GM12878 (cell line): ENCODE measurements at regions not wholly inside any gene's neighbourhood (a gene's known extent, or its start where the extent isn't known, plus 50 kb on each side); places are given as distances from the start of the nearest gene placed in this dataset.

ENCODE experiments used
- ATAC-seq: fragments of 200-7000 bp; cut with Tn5 transposase; 3 replicates; pipeline ENCODE4 v1.9.1; 2020; ENCODE audit warnings: mild to moderate bottlenecking, moderate library complexity
- BruUV-seq: library from RNA; stranded (reverse); fragments of 400-500 nt; replicated peaks from 2 replicates; lab custom pipeline; 2021; lab: Mats Ljungman, UMichigan
- CTCF ChIA-PET: fragments of 300-600 bp; sonication (Branson Sonifier 250); formaldehyde crosslinking; extraction: SDS; loops from one replicate; lab custom pipeline; 2021; ENCODE audit warnings: inconsistent platforms; lab: Yijun Ruan, JAX
- POLR2A ChIA-PET: fragments of 350-600 bp; formaldehyde crosslinking; extraction: SDS; loops from one replicate; lab custom pipeline; 2021; ENCODE audit warnings: inconsistent platforms; lab: Charles Lee
- RAD21 ChIA-PET: fragments of 300-600 bp; sonication (Branson Sonifier 250); formaldehyde crosslinking; loops from one replicate; lab custom pipeline; 2023; ENCODE audit warnings: antibody characterized with exemption; ENCODE audit not compliant: unreplicated experiment; lab: Charles Lee
- SMC1A ChIA-PET: fragments of 300-600 bp; sonication (Branson Sonifier 250); formaldehyde crosslinking; loops from one replicate; lab custom pipeline; 2023; ENCODE audit not compliant: unreplicated experiment, uncharacterized antibody; lab: Charles Lee
- DNase-seq: peaks from one replicate; pipeline ENCODE4 v3.0.0-alpha.2; 2011; ENCODE audit warnings: low read depth, low spot score
- FAIRE-seq: peaks from 3 replicates; lab custom pipeline; 2011; peaks lifted over from hg19 to GRCh38; lab: Jason Lieb, UNC
- H2AFZ ChIP-seq: 2 replicates; pipeline ENCODE4 v1.6.0; 2011; ENCODE audit warnings: low read depth, low read length, control low read depth; ENCODE audit not compliant: control insufficient read depth
- H3K27ac ChIP-seq: 2 replicates; pipeline ENCODE4 v1.5.1; 2011; ENCODE audit warnings: control low read depth; ENCODE audit not compliant: control insufficient read depth, insufficient read depth
- H3K27me3 ChIP-seq, 2 experiments: replicated peaks in 1 of 2; 2 replicates each; pipeline versions ENCODE4 v1.6.0 to v1.6.1; 2011; ENCODE audit warnings: low read length in 1 of 2; ENCODE audit not compliant: control insufficient read depth in 2 of 2, insufficient read depth in 2 of 2
- H3K36me3 ChIP-seq, 2 experiments: 2 replicates each; pipeline ENCODE4 v1.5.1; 2011; ENCODE audit warnings: low read length in 1 of 2; ENCODE audit not compliant: control insufficient read depth in 2 of 2, insufficient read depth in 2 of 2
- H3K4me1 ChIP-seq: 2 replicates; pipeline ENCODE4 v1.6.1; 2011; ENCODE audit warnings: mild to moderate bottlenecking, low read length, moderate library complexity, mixed read lengths; ENCODE audit not compliant: control insufficient read depth, insufficient read depth
- H3K4me2 ChIP-seq: 2 replicates; pipeline ENCODE4 v1.6.0; 2011; ENCODE audit warnings: control low read depth; ENCODE audit not compliant: control insufficient read depth, insufficient read depth
- H3K4me3 ChIP-seq: fragments of 200-600 bp; sonication (generic); 2 replicates; pipeline ENCODE4 v1.5.1; 2016
- H3K79me2 ChIP-seq: 2 replicates; pipeline ENCODE4 v1.6.0; 2011; ENCODE audit warnings: low read length; ENCODE audit not compliant: control insufficient read depth, insufficient read depth
- H3K9ac ChIP-seq: 2 replicates; pipeline ENCODE4 v1.8.0; 2011; ENCODE audit warnings: low read length, control low read depth, mixed read lengths; ENCODE audit not compliant: control insufficient read depth, insufficient read depth
- H3K9me3 ChIP-seq: replicated peaks from 3 replicates; pipeline ENCODE4 v1.5.1; 2011; ENCODE audit warnings: mild to moderate bottlenecking, low read length; ENCODE audit not compliant: control insufficient read depth, insufficient read depth
- H4K20me1 ChIP-seq: 2 replicates; pipeline ENCODE4 v1.6.0; 2011; ENCODE audit not compliant: control insufficient read depth, insufficient read depth
- ATF7 ChIP-seq: fragments of 450-650 bp; IDR thresholded peaks from 2 replicates; pipeline ENCODE4 v1.6.1; 2016; ENCODE audit warnings: low read depth, mild to moderate bottlenecking
- BACH1 ChIP-seq: fragments of 450-650 bp; IDR thresholded peaks from 2 replicates; pipeline ENCODE4 v1.6.1; 2017; ENCODE audit warnings: mild to moderate bottlenecking, borderline replicate concordance
- BRCA1 ChIP-seq: IDR thresholded peaks from 2 replicates; pipeline ENCODE4 v1.6.1; 2011; ENCODE audit warnings: low read depth, low read length, improper control_type of control experiment
- FOS ChIP-seq: IDR thresholded peaks from 3 replicates; pipeline ENCODE4 v1.6.1; 2011; ENCODE audit warnings: borderline replicate concordance; ENCODE audit not compliant: insufficient read length; ENCODE audit errors: extremely low read depth
- HDAC6 ChIP-seq: fragments of 200-600 bp; sonication (generic); IDR thresholded peaks from one replicate; pipeline ENCODE4 v1.8.0; 2017; ENCODE audit warnings: antibody characterized with exemption; ENCODE audit not compliant: unreplicated experiment
- IRF3 ChIP-seq: fragments of 450-650 bp; IDR thresholded peaks from 2 replicates; pipeline ENCODE4 v1.6.1; 2014; ENCODE audit warnings: mild to moderate bottlenecking
- IRF4 ChIP-seq: IDR thresholded peaks from 2 replicates; pipeline ENCODE4 v1.6.1; 2011; ENCODE audit warnings: low read depth, low read length
- KLF5 ChIP-seq: fragments of 450-650 bp; IDR thresholded peaks from 2 replicates; pipeline ENCODE4 v1.6.1; 2014; ENCODE audit warnings: mild to moderate bottlenecking; ENCODE audit not compliant: partially characterized antibody
- LARP7 ChIP-seq: fragments of 450-650 bp; IDR thresholded peaks from 2 replicates; pipeline ENCODE4 v1.6.1; 2017; ENCODE audit warnings: mild to moderate bottlenecking
- NR2C2 ChIP-seq: IDR thresholded peaks from 2 replicates; pipeline ENCODE4 v1.6.1; 2011; ENCODE audit warnings: borderline replicate concordance, low read depth; ENCODE audit not compliant: control insufficient read depth, insufficient read length
- PAX8 ChIP-seq: fragments of 450-650 bp; IDR thresholded peaks from 2 replicates; pipeline ENCODE4 v1.6.1; 2017; ENCODE audit warnings: mild to moderate bottlenecking, moderate library complexity
- RELA ChIP-seq: fragments of 450-650 bp; IDR thresholded peaks from 2 replicates; pipeline ENCODE4 v1.8.0; 2014; ENCODE audit warnings: borderline replicate concordance; ENCODE audit not compliant: partially characterized antibody
- SIN3A ChIP-seq: IDR thresholded peaks from 2 replicates; pipeline ENCODE4 v1.6.1; 2012; ENCODE audit warnings: low read depth, low read length, improper control_type of control experiment
- SP1 ChIP-seq: IDR thresholded peaks from one replicate; pipeline ENCODE4 v1.6.1; 2011; ENCODE audit warnings: low read depth, low read length
- TCF12 ChIP-seq: IDR thresholded peaks from 2 replicates; pipeline ENCODE4 v1.6.1; 2011; ENCODE audit warnings: low read depth, mild to moderate bottlenecking, low read length
- WGBS: methylation state at CpG from one replicate; pipeline ENCODE4 v1.1.6; 2016; ENCODE audit warnings: low lambda C conversion rate; ENCODE audit not compliant: insufficient replicate concordance, insufficient coverage; ENCODE audit errors: missing lambda C conversion rate; 5-methylcytosine and 5-hydroxymethylcytosine counted together
- in situ Hi-C: fragments of 300-500 bp; cut with MboI; formaldehyde crosslinking; loops from 9 replicates; pipeline ENCODE4 v1.14.3; 2018; ENCODE audit warnings: mixed read lengths
- intact Hi-C: fragments of 100-400 bp; cut with micrococcal nuclease; formaldehyde crosslinking; loops from one replicate; pipeline ENCODE4 v1.14.2; 2022; ENCODE audit not compliant: unreplicated experiment
- TF ChIP-seq, protein P1 (sequence below): IDR thresholded peaks from 2 replicates; pipeline ENCODE4 v1.6.1; 2011; ENCODE audit warnings: low read depth, mild to moderate bottlenecking, low read length, moderate library complexity, borderline replicate concordance; ENCODE audit errors: extremely low read depth

- no peak for TF ChIP-seq LARP7
These were observed 480.2 kb downstream of the DTHD1 start (continued) for GRCh38 chr4:36761607-36762006.

- CTCF ChIA-PET, result no interaction called here
- H3K4me2 ChIP-seq, result no peak overlapping the region
- no peak overlapping the region for H3K27ac ChIP-seq
- BruUV-seq, result no TSS peak
- TF ChIP-seq ATF7 (0 out of 2 replicates have a peak, but pooled peaks have one; percentile 12), LARP7 (no peak)
- TF ChIP-seq, all 136 proteins: peak for 1
- in situ Hi-C loops, result no loop called here
- Histone ChIP-seq H3K79me2 (no peaks in the 10 kb centered on the region), H3K9ac (no peak overlapping the region), H3K27me3 (no peaks in the 10 kb centered on the region), H2AFZ (no peak overlapping the region), H3K9me3 (no peaks in the 10 kb centered on the region), H3K36me3 (no peaks in the 10 kb centered on the region), H3K4me3 (no peak overlapping the region), H3K4me1 (no peaks in the 10 kb centered on the region), H4K20me1 (no peaks in the 10 kb centered on the region)
- intact Hi-C loops, result no loop called here
- ATAC-seq (no peak), FAIRE-seq (no peak), DNase-seq (no peak)
- ChIA-PET POLR2A (no interaction called here), RAD21 (interaction anchor here (0.8 kb wide), 1 partner anchor 350 kb away, joined by 3 read pairs; no protein-coding TSS in a partner anchor), SMC1A (interaction anchor here (0.9 to 1.3 kb wide), 4 partner anchors 8 to 21 kb away, joined by 3 to 5 read pairs (median 4); no protein-coding TSS in a partner anchor)
- 33% methylated on average over 1 of the region's 1 CpG for WGBS
These were observed 480.7 kb upstream of the NWD2 start for GRCh38 chr4:36763814-36764213.

GRCh38 chr4:36767596-36767995 is 476.9 kb upstream of the NWD2 start:
- no peaks in the 10 kb centered on the region for H4K20me1 ChIP-seq
- DNase-seq, result no peak
- no peak overlapping the region for H3K4me3 ChIP-seq
- POLR2A ChIA-PET, result interaction anchor here (1.0 kb wide), 1 partner anchor 8 kb away, joined by 3 read pairs; no protein-coding TSS in a partner anchor
- RAD21 ChIA-PET, result no interaction called here
- no peak overlapping the region for H3K4me2 ChIP-seq
- H3K27me3 ChIP-seq, result no peaks in the 10 kb centered on the region
- no peak for FAIRE-seq
- H2AFZ ChIP-seq, result no peak overlapping the region
- no peaks in the 10 kb centered on the region for H3K4me1 ChIP-seq
- H3K36me3 ChIP-seq, result no peaks in the 10 kb centered on the region
- H3K9ac ChIP-seq, result no peak overlapping the region
- ATAC-seq, result no peak
- WGBS, result 95% methylated on average over 1 of the region's 1 CpG
- in situ Hi-C loops (no loop called here), intact Hi-C loops (no loop called here)
- H3K9me3 ChIP-seq, result no peaks in the 10 kb centered on the region
- no peaks in the 10 kb centered on the region for H3K79me2 ChIP-seq
- no peak overlapping the region for H3K27ac ChIP-seq
- CTCF ChIA-PET, result interaction anchor here (0.7 to 1.6 kb wide), 4 partner anchors 11 to 353 kb away, joined by 3 to 5 read pairs (median 3); no protein-coding TSS in a partner anchor
- no TSS peak for BruUV-seq
- no peak for TF ChIP-seq IRF3
- TF ChIP-seq, protein P1, sequence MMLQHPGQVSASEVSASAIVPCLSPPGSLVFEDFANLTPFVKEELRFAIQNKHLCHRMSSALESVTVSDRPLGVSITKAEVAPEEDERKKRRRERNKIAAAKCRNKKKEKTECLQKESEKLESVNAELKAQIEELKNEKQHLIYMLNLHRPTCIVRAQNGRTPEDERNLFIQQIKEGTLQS, result no peak
- TF ChIP-seq BRCA1, result no peak
- no peak for TF ChIP-seq FOS
- no peak for TF ChIP-seq KLF5
- no peak for TF ChIP-seq NR2C2
- no peak for TF ChIP-seq HDAC6
- no peak for TF ChIP-seq TCF12
- TF ChIP-seq SP1, result no peak
- TF ChIP-seq PAX8, result no peak
- no peak for TF ChIP-seq RELA
- no peak for TF ChIP-seq SIN3A
- TF ChIP-seq IRF4, result no peak
- no peak for TF ChIP-seq BACH1
- TF ChIP-seq, all 136 proteins: peak for 0
- SMC1A ChIA-PET, result interaction anchor here (1.0 to 1.7 kb wide), 3 partner anchors 64 to 353 kb away, joined by 3 to 6 read pairs (median 4); no protein-coding TSS in a partner anchor
